DOHH2 (cell line): ENCODE measurements at regions not wholly inside any gene's neighbourhood (a gene's known extent, or its start where the extent isn't known, plus 50 kb on each side); places are given as distances from the start of the nearest gene placed in this dataset.

Experiments
- CTCF ChIP-seq: fragments of 200-600 bp; sonication (generic); IDR thresholded peaks from one replicate; pipeline ENCODE4 v1.5.1; 2014; ENCODE audit warnings: antibody characterized with exemption, mild to moderate bottlenecking, low read depth, low read length; ENCODE audit not compliant: poor library complexity, severe bottlenecking
- EZH2phosphoT487 ChIP-seq: fragments of 200-600 bp; sonication (generic); IDR thresholded peaks from 2 replicates; pipeline ENCODE4 v1.6.1; 2017; ENCODE audit warnings: borderline replicate concordance, mild to moderate bottlenecking, antibody characterized with exemption, low read length, moderate library complexity, mixed read lengths

DNA sequence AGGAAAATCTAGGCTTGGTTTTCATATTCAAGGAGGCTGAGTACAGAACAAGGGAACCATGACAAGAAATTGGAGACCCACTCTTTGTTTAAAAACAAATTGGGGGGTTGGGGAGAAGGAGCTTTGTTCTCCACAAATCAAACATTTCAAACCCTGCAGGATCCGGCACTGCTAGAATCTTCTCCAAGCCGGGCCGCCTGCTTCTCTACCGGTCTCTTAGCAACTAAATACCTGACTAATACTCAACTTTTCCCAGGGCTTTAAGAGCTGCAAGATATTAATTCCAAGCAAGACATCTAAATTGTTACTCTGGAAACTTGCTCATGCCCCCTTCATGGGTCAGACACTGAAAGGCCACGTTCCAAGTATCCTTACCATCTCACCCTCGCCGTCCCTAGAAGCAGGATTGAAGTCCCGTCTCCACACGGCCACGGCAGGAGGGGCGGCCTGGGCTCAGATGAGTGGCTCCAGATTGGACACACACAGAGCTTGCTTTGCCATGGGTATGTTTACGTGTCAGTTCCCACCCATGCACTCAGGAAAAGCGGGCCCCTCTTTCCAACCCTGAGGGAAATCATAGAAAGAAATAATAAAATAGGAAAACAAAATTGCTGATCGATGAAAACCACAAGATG is 126.4 kb upstream of the CDH4 start:
- TF ChIP-seq CTCF: no peak
- no peak for TF ChIP-seq EZH2phosphoT487
